HEK293T (cell line): ENCODE measurements at regions not wholly inside any gene's neighbourhood (a gene's known extent, or its start where the extent isn't known, plus 50 kb on each side); places are given as distances from the start of the nearest gene placed in this dataset.

Experiments
- ARNT ChIP-seq: fragments of 450-650 bp; IDR thresholded peaks from 2 replicates; pipeline ENCODE4 v1.6.1; 2017; ENCODE audit warnings: mild to moderate bottlenecking
- FOXM1 ChIP-seq: fragments of 450-650 bp; IDR thresholded peaks from 2 replicates; pipeline ENCODE4 v1.6.1; 2017; ENCODE audit warnings: mild to moderate bottlenecking, borderline replicate concordance
- TARDBP ChIP-seq: fragments of 450-650 bp; IDR thresholded peaks from 2 replicates; pipeline ENCODE4 v1.6.1; 2016
- ZNF384 ChIP-seq: fragments of 450-650 bp; IDR thresholded peaks from 2 replicates; pipeline ENCODE4 v1.6.1; 2016

DNA sequence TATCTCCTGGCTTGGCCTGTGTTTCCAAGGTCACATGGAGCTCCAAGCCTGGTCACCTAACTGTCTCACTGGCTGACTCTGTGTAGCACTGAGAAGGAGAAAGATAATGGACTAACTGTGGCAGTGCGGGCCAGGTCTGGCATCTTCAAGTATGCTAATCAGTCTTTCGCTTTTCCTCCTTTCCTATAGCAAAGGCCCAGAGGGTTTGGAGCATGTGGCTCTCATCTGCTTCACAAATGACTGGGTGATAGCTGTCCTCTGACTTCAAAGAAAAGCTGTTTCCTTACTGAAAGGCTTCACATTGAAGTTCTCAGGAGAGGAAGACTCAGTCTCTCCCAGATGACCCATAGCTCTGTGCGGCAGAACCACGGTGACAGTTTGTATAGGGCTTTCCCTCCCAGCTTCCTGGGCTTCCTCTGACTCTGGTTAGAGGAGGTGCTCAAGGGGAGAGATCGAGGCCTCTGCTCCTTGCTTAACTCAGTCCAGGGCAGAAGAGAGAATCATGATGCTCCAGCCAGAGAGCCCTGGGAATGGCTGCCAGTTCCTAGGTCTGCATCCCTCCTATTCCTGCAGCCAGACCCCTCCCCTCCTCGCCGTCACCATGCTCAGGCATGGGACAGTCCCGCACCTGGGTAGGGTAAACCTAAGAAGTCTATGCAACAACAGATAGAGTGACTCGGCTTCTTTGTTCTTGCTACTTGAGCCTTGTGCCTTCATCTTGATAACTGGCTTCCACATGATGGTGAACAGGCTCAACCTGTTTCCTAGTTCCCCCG is 72.3 kb downstream of the CCDC71L start:
- TF ChIP-seq ZNF384 (no peak), FOXM1 (no peak), TARDBP (no peak), ARNT (no peak)
